ENCODE measurements at regions not wholly inside any gene's neighbourhood (a gene's known extent, or its start where the extent isn't known, plus 50 kb on each side); places are given as distances from the start of the nearest gene placed in this dataset.

- WGBS (ENCODE audit: insufficient coverage, insufficient replicate concordance, low lambda C conversion rate, missing lambda C conversion rate): 33% methylated on average over 3 of the region's 3 CpGs
- no peak for ATAC-seq
- Histone ChIP-seq H3K27ac (ENCODE audit: control insufficient read depth, insufficient read depth) (peak overlapping the region; percentile 48), H3K4me3 (peak overlapping the region; percentile 39; the same call in 1 of the 2 replicates), H3K27me3 (replicated peaks in 1 of 2; ENCODE audit: control insufficient read depth in 2 of 2, insufficient read depth in 2 of 2, low read length in 1 of 2) (no peaks in the 10 kb centered on the region), H4K20me1 (ENCODE audit: control insufficient read depth, insufficient read depth) (no peaks in the 10 kb centered on the region), H2AFZ (ENCODE audit: control insufficient read depth, low read depth, low read length) (no peak overlapping the region), H3K4me1 (ENCODE audit: control insufficient read depth, insufficient read depth, low read length) (peaks cover 44% of the 10 kb centered on the region), H3K36me3 (ENCODE audit: control insufficient read depth in 2 of 2, insufficient read depth in 2 of 2, low read length in 1 of 2) (no peaks in the 10 kb centered on the region), H3K9me3 (replicated peaks; ENCODE audit: control insufficient read depth, insufficient read depth, low read length) (no peaks in the 10 kb centered on the region), H3K4me2 (ENCODE audit: control insufficient read depth, insufficient read depth) (peak overlapping the region; percentile 85), H3K79me2 (ENCODE audit: control insufficient read depth, insufficient read depth, low read length) (no peaks in the 10 kb centered on the region), H3K9ac (ENCODE audit: control insufficient read depth, insufficient read depth, low read length) (peak overlapping the region; percentile 23)
- BruUV-seq (replicated peaks): no TSS peak
- FAIRE-seq: no peak
- in situ Hi-C loops (cut with MboI): no loop called here
- CTCF ChIA-PET: no interaction called here
- RAD21 ChIA-PET (ENCODE audit: unreplicated experiment): interaction anchor here (2.1 kb wide), 1 partner anchor 20 kb away, joined by 10 read pairs; no protein-coding TSS in a partner anchor
- TF ChIP-seq NBN (IDR thresholded peaks at IDR 0.05) (no peak), STAT3 (IDR thresholded peaks at IDR 0.05; ENCODE audit: low read depth, low read length) (no peak), PAX8 (IDR thresholded peaks at IDR 0.05) (no peak), POU2F2 (IDR thresholded peaks at IDR 0.05; ENCODE audit: borderline replicate concordance, low read depth, low read length) (no peak), KLF5 (IDR thresholded peaks at IDR 0.05; ENCODE audit: partially characterized antibody) (no peak), E4F1 (IDR thresholded peaks at IDR 0.05; ENCODE audit: borderline replicate concordance, partially characterized antibody) (no peak), PAX5 (IDR thresholded peaks at IDR 0.05; ENCODE audit: borderline replicate concordance, low read depth, low read length) (no peak), ZBTB33 (IDR thresholded peaks at IDR 0.05) (no peak), EZH2 (IDR thresholded peaks at IDR 0.05; ENCODE audit: borderline replicate concordance, control insufficient read depth, low read depth, low read length) (no peak), TCF3 (IDR thresholded peaks at IDR 0.05; ENCODE audit: borderline replicate concordance, insufficient read depth, low read depth, low read length) (no peak), IRF3 (IDR thresholded peaks at IDR 0.05) (no peak)
- POLR2A ChIA-PET: no interaction called here
- intact Hi-C loops (cut with micrococcal nuclease; ENCODE audit: unreplicated experiment): no loop called here
- SMC1A ChIA-PET (ENCODE audit: uncharacterized antibody, unreplicated experiment): interaction anchor here (1.2 to 1.5 kb wide), 2 partner anchors 19 to 20 kb away, joined by 3 read pairs; no protein-coding TSS in a partner anchor
- no peak for DNase-seq (ENCODE audit: low read depth, low spot score)
Observed at GRCh38 chr15:70320077-70320476, 222.4 kb upstream of the TLE3 start.
